Endothelial cell (in vitro differentiated cells): ENCODE measurements at regions not wholly inside any gene's neighbourhood (a gene's known extent, or its start where the extent isn't known, plus 50 kb on each side); places are given as distances from the start of the nearest gene placed in this dataset.

ENCODE experiments used
- DNase-seq: peaks from one replicate; pipeline ENCODE4 v3.0.0; 2021; ENCODE audit warnings: low spot score
- H3K27ac Mint-ChIP-seq: one replicate; pipeline ENCODE4 v1.8.0; 2021; ENCODE audit warnings: mixed read lengths, inconsistent platforms; ENCODE audit not compliant: unreplicated experiment
- H3K27me3 Mint-ChIP-seq: one replicate; pipeline ENCODE4 v1.8.0; 2021; ENCODE audit warnings: mild to moderate bottlenecking, moderate library complexity, mixed read lengths, inconsistent platforms; ENCODE audit not compliant: unreplicated experiment
- H3K36me3 Mint-ChIP-seq: one replicate; pipeline ENCODE4 v1.8.0; 2021; ENCODE audit warnings: mild to moderate bottlenecking, low read depth, mixed read lengths, inconsistent platforms; ENCODE audit not compliant: unreplicated experiment
- H3K4me1 Mint-ChIP-seq: one replicate; pipeline ENCODE4 v1.8.0; 2021; ENCODE audit warnings: mild to moderate bottlenecking, mixed read lengths, inconsistent platforms; ENCODE audit not compliant: unreplicated experiment
- H3K4me3 Mint-ChIP-seq: one replicate; pipeline ENCODE4 v1.8.0; 2021; ENCODE audit warnings: mild to moderate bottlenecking, mixed read lengths, inconsistent platforms; ENCODE audit not compliant: unreplicated experiment
- H3K9me3 Mint-ChIP-seq: one replicate; pipeline ENCODE4 v1.8.0; 2021; ENCODE audit warnings: mixed read lengths, inconsistent platforms; ENCODE audit not compliant: unreplicated experiment
- TF ChIP-seq, protein P1 (sequence below): fragments of 200-600 bp; sonication (generic); IDR thresholded peaks from one replicate; pipeline ENCODE4 v1.5.0; 2021; ENCODE audit warnings: antibody characterized with exemption; ENCODE audit not compliant: unreplicated experiment

DNA sequence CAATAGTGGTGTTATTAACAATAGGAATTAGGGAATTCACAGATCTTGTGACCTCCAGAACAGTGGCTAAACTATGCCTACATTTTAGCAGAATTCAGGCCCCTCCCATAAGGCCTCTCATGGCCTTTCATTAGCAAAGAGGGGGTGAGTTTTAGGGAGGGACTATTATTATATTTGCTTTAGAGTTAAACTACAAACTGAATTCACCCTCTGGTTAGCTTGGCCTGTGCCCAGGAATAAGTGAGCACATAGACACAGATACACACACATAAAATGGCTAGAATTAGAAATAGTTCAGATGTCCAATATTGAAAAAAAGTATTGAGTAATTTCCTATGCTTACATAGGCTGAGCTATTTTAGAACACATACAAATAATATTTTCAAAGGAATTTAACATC lies 818.8 kb upstream of the COBL start:
- H3K27me3 Mint-ChIP-seq = no peaks in the 10 kb centered on the region
- no peak for DNase-seq
- H3K9me3 Mint-ChIP-seq = no peaks in the 10 kb centered on the region
- H3K4me1 Mint-ChIP-seq = no peaks in the 10 kb centered on the region
- TF ChIP-seq, protein P1, sequence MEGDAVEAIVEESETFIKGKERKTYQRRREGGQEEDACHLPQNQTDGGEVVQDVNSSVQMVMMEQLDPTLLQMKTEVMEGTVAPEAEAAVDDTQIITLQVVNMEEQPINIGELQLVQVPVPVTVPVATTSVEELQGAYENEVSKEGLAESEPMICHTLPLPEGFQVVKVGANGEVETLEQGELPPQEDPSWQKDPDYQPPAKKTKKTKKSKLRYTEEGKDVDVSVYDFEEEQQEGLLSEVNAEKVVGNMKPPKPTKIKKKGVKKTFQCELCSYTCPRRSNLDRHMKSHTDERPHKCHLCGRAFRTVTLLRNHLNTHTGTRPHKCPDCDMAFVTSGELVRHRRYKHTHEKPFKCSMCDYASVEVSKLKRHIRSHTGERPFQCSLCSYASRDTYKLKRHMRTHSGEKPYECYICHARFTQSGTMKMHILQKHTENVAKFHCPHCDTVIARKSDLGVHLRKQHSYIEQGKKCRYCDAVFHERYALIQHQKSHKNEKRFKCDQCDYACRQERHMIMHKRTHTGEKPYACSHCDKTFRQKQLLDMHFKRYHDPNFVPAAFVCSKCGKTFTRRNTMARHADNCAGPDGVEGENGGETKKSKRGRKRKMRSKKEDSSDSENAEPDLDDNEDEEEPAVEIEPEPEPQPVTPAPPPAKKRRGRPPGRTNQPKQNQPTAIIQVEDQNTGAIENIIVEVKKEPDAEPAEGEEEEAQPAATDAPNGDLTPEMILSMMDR = no peak
- no peak overlapping the region for H3K4me3 Mint-ChIP-seq
- no peaks in the 10 kb centered on the region for H3K36me3 Mint-ChIP-seq
- H3K27ac Mint-ChIP-seq = no peak overlapping the region

DNA sequence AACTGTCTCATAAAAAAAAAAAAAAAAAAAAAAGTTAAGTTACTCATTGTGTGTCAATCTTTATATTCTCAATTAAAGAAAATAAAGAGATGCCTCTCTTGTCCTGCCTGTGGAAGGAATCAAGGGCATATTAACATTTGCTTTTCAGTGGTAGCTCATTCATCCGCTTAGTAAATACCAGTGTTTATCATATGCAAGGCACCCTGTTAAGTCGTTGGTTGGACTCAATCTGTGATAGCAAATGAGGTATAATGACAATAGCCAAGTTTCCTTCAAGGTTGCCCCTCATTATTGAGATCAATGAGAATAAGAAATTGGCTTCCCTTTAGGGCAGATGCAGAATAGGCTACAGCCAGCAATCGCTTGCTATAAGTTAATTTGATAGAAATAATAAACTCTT lies 812.7 kb upstream of the COBL start:
- TF ChIP-seq, protein P1 = no peak
- H3K36me3 Mint-ChIP-seq = no peaks in the 10 kb centered on the region
- no peaks in the 10 kb centered on the region for H3K4me1 Mint-ChIP-seq
- no peaks in the 10 kb centered on the region for H3K9me3 Mint-ChIP-seq
- H3K27ac Mint-ChIP-seq = no peak overlapping the region
- no peak for DNase-seq
- no peak overlapping the region for H3K4me3 Mint-ChIP-seq
- H3K27me3 Mint-ChIP-seq = no peaks in the 10 kb centered on the region

DNA sequence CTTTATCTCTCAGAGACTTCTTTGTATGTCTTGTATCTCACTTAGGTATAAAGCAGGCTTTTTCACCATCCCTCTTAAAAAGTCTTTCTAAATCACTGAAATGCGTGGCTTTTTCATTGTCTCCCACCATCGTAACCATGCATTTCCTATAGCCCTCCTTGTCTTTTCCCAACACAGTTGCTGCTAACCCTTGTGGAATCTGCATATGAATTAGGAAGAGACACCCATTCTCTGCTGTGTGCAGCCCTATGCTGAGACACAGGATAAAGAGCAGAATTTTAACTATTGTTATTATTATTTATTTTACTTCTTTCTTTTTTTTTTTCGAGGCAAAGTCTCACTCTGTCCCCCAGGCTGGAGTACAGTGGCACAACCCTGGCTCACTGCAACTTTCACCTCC lies 804.3 kb upstream of the COBL start:
- H3K4me1 Mint-ChIP-seq = peaks cover 18% of the 10 kb centered on the region
- no peaks in the 10 kb centered on the region for H3K27me3 Mint-ChIP-seq
- no peak for DNase-seq
- H3K9me3 Mint-ChIP-seq = no peaks in the 10 kb centered on the region
- H3K4me3 Mint-ChIP-seq = no peak overlapping the region
- no peak overlapping the region for H3K27ac Mint-ChIP-seq
- TF ChIP-seq, protein P1 = no peak
- H3K36me3 Mint-ChIP-seq = no peaks in the 10 kb centered on the region

DNA sequence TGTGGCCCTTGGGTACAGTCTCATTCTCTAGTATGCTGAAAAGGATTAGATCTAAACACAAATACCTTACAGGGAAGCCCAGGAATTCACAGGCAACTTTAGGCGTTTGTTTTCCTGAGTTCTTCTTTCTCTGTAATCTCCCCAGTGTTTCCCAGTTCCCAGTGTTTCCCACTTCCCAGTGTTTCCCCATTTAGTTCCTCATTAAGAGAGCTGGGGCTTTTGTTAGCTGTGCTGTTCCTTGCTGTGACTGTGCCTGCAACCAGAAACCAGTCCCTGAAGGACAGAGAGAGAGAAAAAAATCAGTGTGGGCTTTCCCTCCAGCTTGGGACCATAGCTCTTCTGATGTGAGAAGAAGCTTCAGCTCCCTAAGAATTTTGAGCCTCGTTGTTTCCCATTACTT lies 802.9 kb upstream of the COBL start:
- peaks cover 26% of the 10 kb centered on the region for H3K4me1 Mint-ChIP-seq
- no peaks in the 10 kb centered on the region for H3K27me3 Mint-ChIP-seq
- no peaks in the 10 kb centered on the region for H3K36me3 Mint-ChIP-seq
- TF ChIP-seq, protein P1 = no peak
- H3K4me3 Mint-ChIP-seq = no peak overlapping the region
- H3K9me3 Mint-ChIP-seq = no peaks in the 10 kb centered on the region
- H3K27ac Mint-ChIP-seq = peak overlapping the region; percentile 76
- DNase-seq = no peak

DNA sequence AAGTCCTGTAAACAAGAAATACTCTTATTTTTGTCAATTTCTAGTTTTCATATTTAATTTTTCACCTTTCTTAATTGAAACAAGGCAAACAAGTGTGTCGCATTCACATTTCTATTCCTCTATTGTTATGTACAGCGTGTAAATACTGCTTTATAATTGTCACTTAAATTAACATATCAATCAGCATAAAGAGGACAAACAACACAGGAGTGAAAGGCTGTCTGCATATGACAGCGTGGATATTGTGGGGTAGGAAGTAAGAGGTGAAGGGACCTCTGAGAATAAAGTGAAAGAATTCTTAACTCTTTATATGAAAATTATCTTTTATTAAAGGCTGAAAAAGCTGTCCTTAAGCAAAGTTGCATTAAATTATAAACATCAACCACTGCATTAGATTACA lies 797.9 kb upstream of the COBL start:
- Mint-ChIP-seq H3K4me3 (no peak overlapping the region), H3K27me3 (no peaks in the 10 kb centered on the region), H3K9me3 (no peaks in the 10 kb centered on the region), H3K4me1 (peaks cover 25% of the 10 kb centered on the region), H3K27ac (peak overlapping the region; percentile 67), H3K36me3 (no peaks in the 10 kb centered on the region)
- TF ChIP-seq, protein P1 = no peak
- DNase-seq = no peak
